ENCODE measurements at regions not wholly inside any gene's neighbourhood (a gene's known extent, or its start where the extent isn't known, plus 50 kb on each side); places are given as distances from the start of the nearest gene placed in this dataset. TPM values are rescaled to one million over a fixed set of nuclear protein-coding genes. Genes with fewer than 3 reads are reported as not detected.

GRCh38 chr7:131276190-131276589, 51.5 kb upstream of the MKLN1 start:
- H3K27ac ChIP-seq (ENCODE audit: low read depth, low read length) = no peak overlapping the region
- no peak for DNase-seq (ENCODE audit: insufficient read length, low spot score, missing footprints)
- no peak overlapping the region for H3K4me3 ChIP-seq (ENCODE audit: insufficient read depth, low read length)
- no peaks in the 10 kb centered on the region for H3K36me3 ChIP-seq (ENCODE audit: insufficient read depth, low read length)
- no peaks in the 10 kb centered on the region for H4K20me1 ChIP-seq (ENCODE audit: insufficient read depth, low read length)
- TF ChIP-seq, protein P1, sequence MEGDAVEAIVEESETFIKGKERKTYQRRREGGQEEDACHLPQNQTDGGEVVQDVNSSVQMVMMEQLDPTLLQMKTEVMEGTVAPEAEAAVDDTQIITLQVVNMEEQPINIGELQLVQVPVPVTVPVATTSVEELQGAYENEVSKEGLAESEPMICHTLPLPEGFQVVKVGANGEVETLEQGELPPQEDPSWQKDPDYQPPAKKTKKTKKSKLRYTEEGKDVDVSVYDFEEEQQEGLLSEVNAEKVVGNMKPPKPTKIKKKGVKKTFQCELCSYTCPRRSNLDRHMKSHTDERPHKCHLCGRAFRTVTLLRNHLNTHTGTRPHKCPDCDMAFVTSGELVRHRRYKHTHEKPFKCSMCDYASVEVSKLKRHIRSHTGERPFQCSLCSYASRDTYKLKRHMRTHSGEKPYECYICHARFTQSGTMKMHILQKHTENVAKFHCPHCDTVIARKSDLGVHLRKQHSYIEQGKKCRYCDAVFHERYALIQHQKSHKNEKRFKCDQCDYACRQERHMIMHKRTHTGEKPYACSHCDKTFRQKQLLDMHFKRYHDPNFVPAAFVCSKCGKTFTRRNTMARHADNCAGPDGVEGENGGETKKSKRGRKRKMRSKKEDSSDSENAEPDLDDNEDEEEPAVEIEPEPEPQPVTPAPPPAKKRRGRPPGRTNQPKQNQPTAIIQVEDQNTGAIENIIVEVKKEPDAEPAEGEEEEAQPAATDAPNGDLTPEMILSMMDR (IDR thresholded peaks at IDR 0.05; ENCODE audit: extremely low read depth, low read depth, low read length) = no peak
- no peaks in the 10 kb centered on the region for H3K9me3 ChIP-seq (ENCODE audit: low read depth, low read length)
- no peaks in the 10 kb centered on the region for H3K27me3 ChIP-seq (ENCODE audit: insufficient read depth, low read length)
- no peak overlapping the region for H3K4me2 ChIP-seq (ENCODE audit: insufficient read depth, low read length)
- H3K79me2 ChIP-seq (ENCODE audit: insufficient read depth, low read length) = no peaks in the 10 kb centered on the region
- peaks cover 3% of the 10 kb centered on the region for H3K4me1 ChIP-seq (ENCODE audit: insufficient read depth, low read length)
- no peak overlapping the region for H2AFZ ChIP-seq (ENCODE audit: low read length)

DNA sequence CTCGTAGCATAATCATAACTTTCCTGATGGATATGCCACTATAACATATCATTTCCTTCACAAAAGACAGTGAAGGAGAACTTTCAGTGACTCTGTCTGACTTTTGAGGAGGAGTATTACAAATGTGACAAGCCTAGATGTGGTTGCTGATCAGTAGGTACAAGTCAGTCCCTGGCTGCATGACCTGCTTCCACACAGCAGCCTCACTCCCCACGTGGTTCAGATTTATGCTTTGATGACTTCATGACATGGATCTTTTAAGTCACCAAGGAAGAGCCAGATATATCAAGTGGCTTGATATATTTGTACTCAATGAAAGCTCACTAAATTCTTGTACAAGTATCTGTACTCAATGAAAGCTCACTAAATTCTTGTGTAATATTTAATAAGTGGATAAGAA, 50.9 kb upstream of the MKLN1 start:
- Histone ChIP-seq H3K4me2 (ENCODE audit: insufficient read depth, low read length) (no peak overlapping the region), H3K4me3 (ENCODE audit: insufficient read depth, low read length) (no peak overlapping the region), H4K20me1 (ENCODE audit: insufficient read depth, low read length) (no peaks in the 10 kb centered on the region), H3K9me3 (ENCODE audit: low read depth, low read length) (no peaks in the 10 kb centered on the region), H3K36me3 (ENCODE audit: insufficient read depth, low read length) (no peaks in the 10 kb centered on the region), H3K79me2 (ENCODE audit: insufficient read depth, low read length) (no peaks in the 10 kb centered on the region), H2AFZ (ENCODE audit: low read length) (no peak overlapping the region), H3K27me3 (ENCODE audit: insufficient read depth, low read length) (no peaks in the 10 kb centered on the region), H3K27ac (ENCODE audit: low read depth, low read length) (no peak overlapping the region), H3K4me1 (ENCODE audit: insufficient read depth, low read length) (peaks cover 3% of the 10 kb centered on the region)
- no peak for DNase-seq (ENCODE audit: insufficient read length, low spot score, missing footprints)
- TF ChIP-seq, protein P1 (IDR thresholded peaks at IDR 0.05; ENCODE audit: extremely low read depth, low read depth, low read length) = no peak

Small RNA genes in the stretch of these regions (small RNA-seq; reads per million reads assigned to genes)
- gene AC016831.3 (not detected), gene RNU6-1010P (not detected)
